Transverse colon (tissue), 4 donors: ENCODE measurements at regions not wholly inside any gene's neighbourhood (a gene's known extent, or its start where the extent isn't known, plus 50 kb on each side); places are given as distances from the start of the nearest gene placed in this dataset.
A peak's percentile ranks its signal among the peaks of the same experiment; 100 is the strongest.

ENCODE experiments used
- DNase-seq: peaks from one replicate; pipeline ENCODE4 v3.0.0-alpha.2; 2019
- H3K27ac ChIP-seq, 4 donors: fragments of 200-600 bp; sonication (generic); 2 replicates each; pipeline ENCODE4 v1.5.1; 2016 to 2018; ENCODE audit warnings: inconsistent platforms in 4 of 4
- H3K27me3 ChIP-seq: fragments of 200-600 bp; sonication (generic); 2 replicates; pipeline ENCODE4 v1.5.1; 2017; ENCODE audit warnings: inconsistent platforms
- H3K36me3 ChIP-seq, 4 donors: fragments of 200-600 bp; sonication (generic); 2 replicates each; pipeline ENCODE4 v1.5.1; 2017 to 2019; ENCODE audit warnings: inconsistent platforms in 4 of 4
- H3K4me1 ChIP-seq, 4 donors: fragments of 200-600 bp; sonication (generic); 2 replicates each; pipeline ENCODE4 v1.5.1; 2017 to 2020; ENCODE audit warnings: inconsistent platforms in 4 of 4
- H3K4me3 ChIP-seq, 4 donors: fragments of 200-600 bp; sonication (generic); 1 replicate in 1 of 4; 2 replicates in 3 of 4; pipeline versions ENCODE4 v1.5.1 to v1.6.1; 2017 to 2019; ENCODE audit warnings: inconsistent platforms in 4 of 4
- H3K9me3 ChIP-seq, 2 donors: fragments of 200-600 bp; sonication (generic); 2 replicates each; pipeline ENCODE4 v1.5.1; 2017 to 2019; ENCODE audit warnings: inconsistent platforms in 2 of 2
- EP300 ChIP-seq: sonication (generic); formaldehyde crosslinking; IDR thresholded peaks from one replicate; pipeline ENCODE4 v1.6.1; 2017; ENCODE audit warnings: antibody characterized with exemption, low read depth
- POLR2A ChIP-seq: fragments of 450-650 bp; IDR thresholded peaks from one replicate; pipeline ENCODE4 v1.6.1; 2016; ENCODE audit warnings: antibody characterized with exemption, mild to moderate bottlenecking, moderate library complexity
- POLR2AphosphoS5 ChIP-seq, 3 donors: sonication (generic); formaldehyde crosslinking; IDR thresholded peaks; one replicate each; pipeline ENCODE4 v1.6.1; 2016; ENCODE audit warnings: antibody characterized with exemption in 3 of 3
- WGBS, 2 donors: methylation state at CpG; one replicate each; pipeline ENCODE4 v1.1.5; 2018; ENCODE audit warnings: low coverage in 1 of 2; 5-methylcytosine and 5-hydroxymethylcytosine counted together
- in situ Hi-C, 4 donors: fragments of 200-750 bp; cut with MboI; loops; one replicate each; pipeline versions ENCODE4 v1.15.0 to v1.15.1; 2017; ENCODE audit warnings: low sequenced_read_pairs in 3 of 4, low pct_ligation_motif_present in 1 of 4, low pct_unique_long_range_greater_than_20kb in 1 of 4
- intact Hi-C: fragments of 100-400 bp; cut with DNase I; formaldehyde crosslinking; loops from one replicate; pipeline ENCODE4 v1.15.1; 2023; ENCODE audit warnings: low total_unique reads
- TF ChIP-seq, protein P1 (sequence below), 5 experiments: fragments of 200-600 bp in 3 of 5; fragments of 450-650 bp in 2 of 5; sonication (generic) in 3 of 5; IDR thresholded peaks; 1 replicate in 2 of 5; 2 replicates in 3 of 5; pipeline ENCODE4 v1.5.1; 2016 to 2017; ENCODE audit warnings: antibody characterized with exemption in 5 of 5, inconsistent platforms in 3 of 5, mild to moderate bottlenecking in 2 of 5, moderate library complexity in 1 of 5

DNA sequence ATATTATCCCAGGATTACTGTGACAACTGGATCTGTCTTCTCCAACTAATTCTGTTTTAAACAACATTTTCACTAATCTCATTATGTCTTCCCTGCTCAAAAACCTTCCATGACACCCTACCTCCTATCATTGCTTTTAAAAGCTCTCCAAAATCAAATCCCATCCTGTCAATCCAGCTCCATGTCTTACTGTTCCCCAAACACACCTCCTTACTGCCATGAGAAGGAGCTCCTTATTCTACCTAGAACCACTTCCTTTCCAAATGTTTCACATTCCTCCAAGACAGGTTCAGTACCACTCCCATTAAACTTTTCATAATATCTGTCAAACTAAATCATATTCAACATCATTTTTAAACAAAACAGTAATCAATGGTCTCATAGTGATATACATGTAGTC is 66.9 kb upstream of the WDR17 start:
- DNase-seq, result no peak
- peaks cover 26% of the 10 kb centered on the region for H3K27me3 ChIP-seq
- intact Hi-C loops (no loop called here), in situ Hi-C loops (no loop called here)
- no peak overlapping the region for H3K27ac ChIP-seq
- peaks cover 0 to 3% (median 0%) of the 10 kb centered on the region in 4 donors for H3K4me1 ChIP-seq
- no peaks in the 10 kb centered on the region for H3K9me3 ChIP-seq
- no peaks in the 10 kb centered on the region for H3K36me3 ChIP-seq
- H3K4me3 ChIP-seq, result no peak overlapping the region
- TF ChIP-seq, protein P1, sequence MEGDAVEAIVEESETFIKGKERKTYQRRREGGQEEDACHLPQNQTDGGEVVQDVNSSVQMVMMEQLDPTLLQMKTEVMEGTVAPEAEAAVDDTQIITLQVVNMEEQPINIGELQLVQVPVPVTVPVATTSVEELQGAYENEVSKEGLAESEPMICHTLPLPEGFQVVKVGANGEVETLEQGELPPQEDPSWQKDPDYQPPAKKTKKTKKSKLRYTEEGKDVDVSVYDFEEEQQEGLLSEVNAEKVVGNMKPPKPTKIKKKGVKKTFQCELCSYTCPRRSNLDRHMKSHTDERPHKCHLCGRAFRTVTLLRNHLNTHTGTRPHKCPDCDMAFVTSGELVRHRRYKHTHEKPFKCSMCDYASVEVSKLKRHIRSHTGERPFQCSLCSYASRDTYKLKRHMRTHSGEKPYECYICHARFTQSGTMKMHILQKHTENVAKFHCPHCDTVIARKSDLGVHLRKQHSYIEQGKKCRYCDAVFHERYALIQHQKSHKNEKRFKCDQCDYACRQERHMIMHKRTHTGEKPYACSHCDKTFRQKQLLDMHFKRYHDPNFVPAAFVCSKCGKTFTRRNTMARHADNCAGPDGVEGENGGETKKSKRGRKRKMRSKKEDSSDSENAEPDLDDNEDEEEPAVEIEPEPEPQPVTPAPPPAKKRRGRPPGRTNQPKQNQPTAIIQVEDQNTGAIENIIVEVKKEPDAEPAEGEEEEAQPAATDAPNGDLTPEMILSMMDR (IDR thresholded peaks at IDR 0.05), result no peak
- no peak for TF ChIP-seq POLR2AphosphoS5 (IDR thresholded peaks at IDR 0.05)
- TF ChIP-seq POLR2A, result no peak

DNA sequence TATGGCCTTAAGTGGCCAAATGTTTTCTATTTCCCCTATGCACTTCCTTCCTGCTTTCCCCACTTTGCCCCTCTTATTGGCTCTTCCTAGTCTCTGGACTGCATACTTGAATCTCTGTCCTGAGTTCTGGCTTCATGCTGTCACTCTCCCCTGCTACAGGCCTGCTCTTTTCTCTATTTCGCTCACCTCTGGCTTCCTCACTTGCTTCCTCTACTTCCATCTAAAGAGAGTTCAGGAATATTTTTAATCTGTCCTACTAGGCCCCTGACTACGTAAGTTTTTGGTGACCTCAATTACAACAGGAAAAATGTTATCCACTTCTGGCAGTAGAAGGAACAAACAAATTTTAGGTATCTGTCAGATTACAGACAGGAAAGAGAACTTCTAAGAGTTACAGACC is 65.7 kb upstream of the WDR17 start:
- WGBS, 2 donors, result 62 to 71% methylated on average over 1 to 2 of the region's 2 CpGs
- in situ Hi-C loops, result no loop called here

DNA sequence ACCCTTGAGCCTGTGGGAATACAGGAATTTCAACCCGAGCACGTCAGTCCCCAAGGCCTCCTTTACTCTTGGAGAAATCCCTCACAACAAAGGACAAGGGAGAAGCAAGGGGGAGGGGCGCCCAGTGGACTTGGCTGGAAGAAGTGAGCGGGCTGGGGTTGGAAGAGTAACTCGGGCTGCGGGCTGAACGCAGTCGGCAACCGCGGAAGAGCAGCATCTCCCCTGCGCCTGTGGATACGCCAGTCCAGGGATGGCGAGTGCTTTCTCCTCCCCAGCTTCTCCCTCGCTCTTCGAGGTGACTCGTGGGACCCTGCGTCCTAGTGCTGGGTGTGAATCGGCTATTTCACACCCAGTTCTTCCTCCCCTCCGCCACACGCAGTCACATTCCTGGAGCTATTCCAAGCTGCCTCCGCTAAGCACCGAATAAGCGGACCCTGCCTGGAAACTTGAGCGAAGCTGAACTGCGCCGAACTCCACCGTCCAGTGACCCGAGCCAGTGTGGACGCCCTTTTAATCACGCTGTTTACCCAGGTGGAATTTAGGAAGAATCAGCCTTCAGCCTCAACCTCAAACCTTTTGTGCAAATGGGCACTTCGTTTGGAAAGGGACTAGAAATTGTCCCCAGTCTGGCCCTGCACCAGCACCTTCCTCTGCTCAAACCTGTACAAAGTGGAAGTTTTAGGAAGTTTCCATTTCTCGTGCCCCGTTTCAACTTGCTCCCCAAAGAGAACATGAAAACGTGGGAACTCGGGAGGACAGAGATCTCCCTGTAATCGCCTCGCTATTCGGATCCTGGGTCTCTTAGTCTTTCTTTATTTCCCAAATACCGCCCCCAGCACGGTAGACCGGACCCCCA is 64.3 kb upstream of the WDR17 start:
- Histone ChIP-seq H3K36me3 (no peaks in the 10 kb centered on the region), H3K27me3 (peaks cover 26% of the 10 kb centered on the region), H3K4me3 (peak overlapping the region; percentile 37 to 57 (median 50)), H3K27ac (peak overlapping the region; percentile 13 to 80 (median 65)), H3K9me3 (no peaks in the 10 kb centered on the region), H3K4me1 (peaks cover 0 to 3% (median 0%) of the 10 kb centered on the region in 4 donors)
- intact Hi-C loops (no loop called here), in situ Hi-C loops (no loop called here)
- DNase-seq, result peak; percentile 31
- no peak for TF ChIP-seq EP300
- TF ChIP-seq, protein P1 (IDR thresholded peaks at IDR 0.05), result no peak
- TF ChIP-seq POLR2A, result no peak
- no peak for TF ChIP-seq POLR2AphosphoS5 (IDR thresholded peaks at IDR 0.05)
- WGBS, 2 donors, result 11 to 12% methylated on average over 5 to 39 of the region's 41 CpGs

More for the DNA sequence above, 65.7 kb upstream of the WDR17 start:
- intact Hi-C loops, result no loop called here
- Histone ChIP-seq H3K4me1 (peaks cover 0 to 3% (median 0%) of the 10 kb centered on the region in 4 donors), H3K27me3 (peaks cover 26% of the 10 kb centered on the region), H3K4me3 (no peak overlapping the region), H3K36me3 (no peaks in the 10 kb centered on the region), H3K27ac (peak overlapping the region; percentile 13 to 80 (median 65)), H3K9me3 (no peaks in the 10 kb centered on the region)
- no peak for DNase-seq
- TF ChIP-seq POLR2A, result no peak
- TF ChIP-seq POLR2AphosphoS5 (IDR thresholded peaks at IDR 0.05), result no peak

DNA sequence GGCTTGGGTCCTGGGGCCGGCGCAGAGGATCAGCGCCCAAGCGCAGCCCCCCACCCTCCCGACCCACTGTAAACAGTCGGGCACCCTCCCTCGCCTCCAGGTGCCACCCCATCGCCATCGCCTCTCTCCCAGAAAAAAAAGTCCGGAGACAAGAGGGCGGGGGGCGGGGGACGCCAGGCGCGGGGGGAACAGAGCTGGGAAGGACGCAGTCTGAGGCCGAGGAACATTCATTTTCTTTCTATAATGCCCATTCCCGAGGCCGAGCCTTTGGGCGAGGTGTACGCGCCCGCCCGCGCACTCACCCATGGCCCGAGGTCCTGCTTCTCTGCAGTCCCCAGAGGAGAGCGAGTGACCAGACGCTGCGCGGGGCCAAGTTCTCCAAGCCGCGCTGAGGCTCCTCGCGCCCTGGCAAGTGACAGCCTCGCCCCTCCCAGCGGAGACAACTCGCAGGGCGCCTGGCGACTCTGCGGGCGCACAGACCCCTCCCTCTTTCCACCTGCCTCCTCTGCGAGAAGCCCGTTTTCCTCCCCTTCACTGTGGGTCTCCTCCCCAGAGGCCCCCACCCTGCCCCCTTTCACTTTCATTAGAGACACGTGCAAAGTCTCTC is 63.5 kb upstream of the WDR17 start:
- intact Hi-C loops, result no loop called here
- Histone ChIP-seq H3K9me3 (no peaks in the 10 kb centered on the region), H3K4me1 (peaks cover 0 to 3% (median 0%) of the 10 kb centered on the region in 4 donors), H3K27ac (peak overlapping the region; percentile 13 to 80 (median 65)), H3K27me3 (peaks cover 26% of the 10 kb centered on the region), H3K4me3 (peak overlapping the region; percentile 37 to 57 (median 50)), H3K36me3 (no peaks in the 10 kb centered on the region)
- WGBS, 2 donors, result 0 to 2% methylated on average over 1 to 44 of the region's 44 CpGs
- in situ Hi-C loops, result no loop called here
- DNase-seq, result peak; percentile 29
- TF ChIP-seq, protein P1 (IDR thresholded peaks at IDR 0.05), result no peak
- TF ChIP-seq POLR2AphosphoS5 (IDR thresholded peaks at IDR 0.05) (no peak), POLR2A (no peak), EP300 (no peak)
